Endothelial cell of umbilical vein (primary cell): ENCODE measurements at regions not wholly inside any gene's neighbourhood (a gene's known extent, or its start where the extent isn't known, plus 50 kb on each side); places are given as distances from the start of the nearest gene placed in this dataset.

ENCODE experiments used
- BruUV-seq: library from RNA; stranded (reverse); fragments of 400-500 nt; replicated peaks from 2 replicates; lab custom pipeline; 2021; lab: Mats Ljungman, UMichigan
- CTCF ChIA-PET: fragments of 300-600, 350-600 bp; sonication (Branson Sonifier 250); formaldehyde crosslinking; loops from one replicate; lab custom pipeline; 2021; ENCODE audit warnings: antibody characterized with exemption, inconsistent platforms; lab: Charles Lee
- POLR2A ChIA-PET: fragments of 300-600, 350-600 bp; sonication (Branson Sonifier 250); formaldehyde crosslinking; loops from one replicate; lab custom pipeline; 2021; ENCODE audit warnings: antibody characterized with exemption, inconsistent platforms; lab: Charles Lee
- DNase-seq: peaks from one replicate; pipeline ENCODE4 v3.0.0-alpha.2; 2011; ENCODE audit warnings: low read depth, low spot score
- FAIRE-seq: peaks from 2 replicates; lab custom pipeline; 2011; peaks lifted over from hg19 to GRCh38; lab: Jason Lieb, UNC
- H2AFZ ChIP-seq: 2 replicates; pipeline ENCODE4 v1.6.0; 2012; ENCODE audit warnings: low read depth, low read length, control low read depth, inconsistent platforms
- H3K27ac ChIP-seq: 2 replicates; pipeline ENCODE4 v1.5.1; 2011; ENCODE audit warnings: low read depth, mild to moderate bottlenecking, control low read depth, low read length, moderate library complexity; ENCODE audit not compliant: insufficient read depth
- H3K27me3 ChIP-seq, 2 experiments: 2 replicates each; pipeline versions ENCODE4 v1.6.0 to v1.6.1; 2011; ENCODE audit warnings: low read length in 2 of 2, mixed read lengths in 1 of 2; ENCODE audit not compliant: control insufficient read depth in 2 of 2, insufficient read depth in 2 of 2
- H3K36me3 ChIP-seq, 2 experiments: 2 replicates in 1 of 2; 3 replicates in 1 of 2; pipeline ENCODE4 v1.5.1; 2011; ENCODE audit warnings: low read length in 2 of 2, mild to moderate bottlenecking in 1 of 2, moderate library complexity in 1 of 2; ENCODE audit not compliant: control insufficient read depth in 2 of 2, insufficient read depth in 2 of 2; ENCODE audit errors: extremely low read depth in 1 of 2
- H3K4me1 ChIP-seq: 3 replicates; pipeline ENCODE4 v1.5.1; 2011; ENCODE audit warnings: mild to moderate bottlenecking, low read length; ENCODE audit not compliant: control insufficient read depth, insufficient read depth; ENCODE audit errors: extremely low read depth
- H3K4me2 ChIP-seq: 2 replicates; pipeline ENCODE4 v1.6.1; 2011; ENCODE audit warnings: low read length, control low read depth, mixed read lengths; ENCODE audit not compliant: insufficient read depth
- H3K4me3 ChIP-seq, 3 experiments: fragments of 200-600 bp in 1 of 3; sonication (generic), shearing (Covaris generic) in 1 of 3; replicated peaks in 1 of 3; 2 replicates each; pipeline ENCODE4 v1.5.1; 2011 to 2016; ENCODE audit warnings: control low read depth in 3 of 3, low read length in 3 of 3, mild to moderate bottlenecking in 2 of 3, inconsistent platforms in 1 of 3, low read depth in 1 of 3, moderate library complexity in 1 of 3; ENCODE audit not compliant: insufficient read depth in 1 of 3
- H3K79me2 ChIP-seq: 2 replicates; pipeline ENCODE4 v1.6.0; 2012; ENCODE audit warnings: low read length, inconsistent platforms; ENCODE audit not compliant: control insufficient read depth, insufficient read depth
- H3K9ac ChIP-seq: replicated peaks from 2 replicates; pipeline ENCODE3; 2011; ENCODE audit warnings: low read length, control low read depth; ENCODE audit not compliant: insufficient read depth; ENCODE audit errors: extremely low read depth
- H3K9me1 ChIP-seq: replicated peaks from 3 replicates; pipeline ENCODE4 v1.6.0; 2011; ENCODE audit warnings: mild to moderate bottlenecking, low read length; ENCODE audit not compliant: control insufficient read depth, insufficient read depth; ENCODE audit errors: extremely low read depth
- H3K9me3 ChIP-seq: replicated peaks from 2 replicates; pipeline ENCODE4 v1.5.1; 2012; ENCODE audit warnings: low read length, inconsistent platforms; ENCODE audit not compliant: control insufficient read depth, insufficient read depth
- H4K20me1 ChIP-seq: replicated peaks from 2 replicates; pipeline ENCODE3; 2011; ENCODE audit warnings: mild to moderate bottlenecking, low read length; ENCODE audit not compliant: control insufficient read depth, insufficient read depth; ENCODE audit errors: extremely low read depth
- CTCF ChIP-seq, 2 donors: IDR thresholded peaks; 1 replicate in 1 of 2; 2 replicates in 1 of 2; pipeline ENCODE4 v1.5.1; 2011; ENCODE audit warnings: low read length in 2 of 2, mild to moderate bottlenecking in 2 of 2, moderate library complexity in 2 of 2, control low read depth in 1 of 2, inconsistent platforms in 1 of 2, low read depth in 1 of 2; ENCODE audit not compliant: insufficient read depth in 1 of 2; ENCODE audit errors: extremely low read depth in 1 of 2
- EZH2 ChIP-seq: IDR thresholded peaks from 2 replicates; pipeline ENCODE4 v1.6.1; 2012; ENCODE audit warnings: borderline replicate concordance, low read depth, mild to moderate bottlenecking, moderate library complexity, low read length, inconsistent platforms; ENCODE audit not compliant: severe bottlenecking
- FOS ChIP-seq: IDR thresholded peaks from 2 replicates; pipeline ENCODE4 v1.6.1; 2011; ENCODE audit warnings: mild to moderate bottlenecking, low read length, moderate library complexity, borderline replicate concordance; ENCODE audit not compliant: insufficient read depth
- GATA2 ChIP-seq: IDR thresholded peaks from 2 replicates; pipeline ENCODE4 v1.7.0; 2011; ENCODE audit warnings: low read depth, mild to moderate bottlenecking, moderate library complexity, mixed read lengths, low read length; ENCODE audit not compliant: insufficient read length, insufficient read depth
- JUN ChIP-seq: IDR thresholded peaks from 2 replicates; pipeline ENCODE4 v1.6.1; 2011; ENCODE audit warnings: borderline replicate concordance, low read depth; ENCODE audit not compliant: insufficient read length, insufficient read depth
- MAX ChIP-seq: IDR thresholded peaks from 2 replicates; pipeline ENCODE4 v1.6.1; 2011; ENCODE audit not compliant: insufficient read depth, insufficient read length
- MYC ChIP-seq: IDR thresholded peaks from one replicate; pipeline ENCODE4 v1.6.1; 2011; ENCODE audit warnings: mild to moderate bottlenecking, low read depth, low read length
- POLR2A ChIP-seq: IDR thresholded peaks from 2 replicates; pipeline ENCODE4 v1.6.1; 2012; ENCODE audit warnings: low read depth, mild to moderate bottlenecking, control low read depth, low read length
- POLR2AphosphoS5 ChIP-seq: IDR thresholded peaks from 2 replicates; pipeline ENCODE4 v1.6.1; 2012; ENCODE audit warnings: low read depth, mild to moderate bottlenecking, control low read depth, low read length, moderate library complexity; ENCODE audit not compliant: insufficient read depth
- dilution Hi-C: fragments of 300-500 bp; cut with MboI; formaldehyde crosslinking; loops from one replicate; pipeline ENCODE4 v1.15.0; 2019; ENCODE audit warnings: low sequenced_read_pairs; ENCODE audit not compliant: extremely low pct_ligation_motif_present
- intact Hi-C: fragments of 100-400 bp; cut with micrococcal nuclease; formaldehyde crosslinking; loops from one replicate; pipeline ENCODE4 v1.10.0; 2022

DNA sequence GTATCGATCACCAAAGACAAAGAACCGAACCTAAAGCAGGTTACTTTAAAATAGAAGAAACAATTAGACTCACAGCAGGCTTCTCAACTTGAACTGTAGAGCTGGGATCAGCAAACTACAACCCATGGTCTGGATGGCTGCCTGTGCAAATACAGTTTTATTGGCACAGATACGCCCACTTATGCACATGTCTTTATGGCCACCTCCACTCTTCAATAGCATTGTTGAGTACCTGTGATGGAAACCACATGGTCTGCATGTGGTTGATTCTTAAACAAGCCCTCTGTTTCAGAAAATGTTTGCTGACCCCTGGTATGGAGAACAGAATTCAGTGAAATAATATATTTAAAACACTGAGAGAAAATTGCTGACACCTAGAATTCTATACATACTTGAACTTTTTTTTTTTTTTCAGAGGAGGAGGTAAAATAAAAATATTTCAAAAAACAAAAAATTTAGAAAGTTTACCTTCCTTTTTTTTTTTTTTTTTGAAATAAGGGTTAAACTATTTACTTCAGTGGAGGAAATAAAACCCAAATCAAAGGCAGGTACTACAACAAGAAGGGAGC, 263.8 kb upstream of the ATP10A start:
- Histone ChIP-seq H3K27ac (no peak overlapping the region), H3K9ac (no peak overlapping the region), H3K79me2 (no peaks in the 10 kb centered on the region), H2AFZ (no peak overlapping the region), H3K4me3 (no peak overlapping the region), H4K20me1 (no peaks in the 10 kb centered on the region), H3K9me1 (no peaks in the 10 kb centered on the region), H3K27me3 (no peaks in the 10 kb centered on the region), H3K9me3 (no peaks in the 10 kb centered on the region), H3K4me1 (no peaks in the 10 kb centered on the region), H3K4me2 (no peak overlapping the region), H3K36me3 (no peaks in the 10 kb centered on the region)
- dilution Hi-C loops (no loop called here), intact Hi-C loops (no loop called here)
- ChIA-PET POLR2A (no interaction called here), CTCF (no interaction called here)
- no peak for TF ChIP-seq MAX
- no peak for TF ChIP-seq FOS
- TF ChIP-seq POLR2A: no peak
- TF ChIP-seq EZH2: no peak
- TF ChIP-seq POLR2AphosphoS5: no peak
- no peak for TF ChIP-seq CTCF (IDR thresholded peaks at IDR 0.05; ENCODE audit: extremely low read depth in 1 of 2, insufficient read depth in 1 of 2, low read depth in 1 of 2, low read length in 2 of 2)
- no peak for TF ChIP-seq MYC
- TF ChIP-seq JUN: no peak
- no peak for TF ChIP-seq GATA2
- no TSS peak for BruUV-seq
- no peak for FAIRE-seq
- DNase-seq: no peak
